ENCODE measurements at regions not wholly inside any gene's neighbourhood (a gene's known extent, or its start where the extent isn't known, plus 50 kb on each side); places are given as distances from the start of the nearest gene placed in this dataset.

DNA sequence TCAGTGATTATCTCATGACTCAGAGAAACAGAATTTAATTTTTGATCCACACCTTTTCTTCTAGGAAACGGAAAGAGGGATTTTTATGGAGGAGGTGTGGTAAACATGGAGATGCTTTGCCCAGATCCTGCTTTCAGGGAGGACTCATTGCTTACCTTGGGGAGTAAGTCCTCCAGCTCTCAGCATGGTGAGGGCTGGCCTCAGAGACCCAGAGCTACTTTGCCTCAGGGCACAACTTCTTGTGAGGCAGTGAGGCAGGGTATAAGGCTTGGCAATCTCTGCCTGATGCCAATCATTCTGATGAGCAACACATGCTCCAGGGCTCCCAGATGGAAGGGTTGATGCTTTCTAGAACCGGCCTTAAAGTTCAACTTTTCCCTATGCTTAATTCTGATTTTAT is 189.9 kb upstream of the DCC start:
- TF ChIP-seq, protein P1, sequence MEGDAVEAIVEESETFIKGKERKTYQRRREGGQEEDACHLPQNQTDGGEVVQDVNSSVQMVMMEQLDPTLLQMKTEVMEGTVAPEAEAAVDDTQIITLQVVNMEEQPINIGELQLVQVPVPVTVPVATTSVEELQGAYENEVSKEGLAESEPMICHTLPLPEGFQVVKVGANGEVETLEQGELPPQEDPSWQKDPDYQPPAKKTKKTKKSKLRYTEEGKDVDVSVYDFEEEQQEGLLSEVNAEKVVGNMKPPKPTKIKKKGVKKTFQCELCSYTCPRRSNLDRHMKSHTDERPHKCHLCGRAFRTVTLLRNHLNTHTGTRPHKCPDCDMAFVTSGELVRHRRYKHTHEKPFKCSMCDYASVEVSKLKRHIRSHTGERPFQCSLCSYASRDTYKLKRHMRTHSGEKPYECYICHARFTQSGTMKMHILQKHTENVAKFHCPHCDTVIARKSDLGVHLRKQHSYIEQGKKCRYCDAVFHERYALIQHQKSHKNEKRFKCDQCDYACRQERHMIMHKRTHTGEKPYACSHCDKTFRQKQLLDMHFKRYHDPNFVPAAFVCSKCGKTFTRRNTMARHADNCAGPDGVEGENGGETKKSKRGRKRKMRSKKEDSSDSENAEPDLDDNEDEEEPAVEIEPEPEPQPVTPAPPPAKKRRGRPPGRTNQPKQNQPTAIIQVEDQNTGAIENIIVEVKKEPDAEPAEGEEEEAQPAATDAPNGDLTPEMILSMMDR (IDR thresholded peaks at IDR 0.05), result no peak
- no peak for TF ChIP-seq POLR2A (IDR thresholded peaks at IDR 0.05)

Measured in heart left ventricle (tissue), 13 donors.